ENCODE measurements at regions not wholly inside any gene's neighbourhood (a gene's known extent, or its start where the extent isn't known, plus 50 kb on each side); places are given as distances from the start of the nearest gene placed in this dataset.
"Not testable (repeated sequence)": the region's sequence is repeated elsewhere in the genome, so short reads cannot be mapped to it uniquely, and the experiment has no call there.

DNA sequence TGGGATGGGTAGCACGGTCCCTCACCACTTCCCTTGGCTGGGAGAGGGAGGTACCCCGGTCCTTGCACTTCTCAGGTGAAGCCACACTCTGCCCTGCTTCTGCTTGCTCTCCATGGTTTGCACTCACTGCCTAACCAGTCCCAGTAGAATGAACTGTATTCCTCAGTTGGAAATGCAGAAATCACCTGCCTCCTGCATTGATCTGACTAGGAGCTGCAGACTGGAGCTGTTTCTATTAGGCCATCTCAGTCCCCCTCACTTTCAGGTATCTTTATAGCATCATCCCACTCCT, 264.9 kb downstream of the ZWINT start:
- Histone ChIP-seq H3K4me1 (no peaks in the 10 kb centered on the region), H3K27me3 (no peaks in the 10 kb centered on the region), H3K9me3 (no peaks in the 10 kb centered on the region), H3K27ac (no peak overlapping the region), H3K36me3 (no peaks in the 10 kb centered on the region), H3K4me3 (no peak overlapping the region)
- WGBS, 2 donors (ENCODE audit: low coverage in 1 of 2), result 89% methylated on average over 2 of the region's 2 CpGs; no CpG with 5 or more reads in 1 of the 2 donors
- DNase-seq, result no peak
- no peak for TF ChIP-seq POLR2AphosphoS5 (IDR thresholded peaks at IDR 0.05)
- TF ChIP-seq, protein P1, sequence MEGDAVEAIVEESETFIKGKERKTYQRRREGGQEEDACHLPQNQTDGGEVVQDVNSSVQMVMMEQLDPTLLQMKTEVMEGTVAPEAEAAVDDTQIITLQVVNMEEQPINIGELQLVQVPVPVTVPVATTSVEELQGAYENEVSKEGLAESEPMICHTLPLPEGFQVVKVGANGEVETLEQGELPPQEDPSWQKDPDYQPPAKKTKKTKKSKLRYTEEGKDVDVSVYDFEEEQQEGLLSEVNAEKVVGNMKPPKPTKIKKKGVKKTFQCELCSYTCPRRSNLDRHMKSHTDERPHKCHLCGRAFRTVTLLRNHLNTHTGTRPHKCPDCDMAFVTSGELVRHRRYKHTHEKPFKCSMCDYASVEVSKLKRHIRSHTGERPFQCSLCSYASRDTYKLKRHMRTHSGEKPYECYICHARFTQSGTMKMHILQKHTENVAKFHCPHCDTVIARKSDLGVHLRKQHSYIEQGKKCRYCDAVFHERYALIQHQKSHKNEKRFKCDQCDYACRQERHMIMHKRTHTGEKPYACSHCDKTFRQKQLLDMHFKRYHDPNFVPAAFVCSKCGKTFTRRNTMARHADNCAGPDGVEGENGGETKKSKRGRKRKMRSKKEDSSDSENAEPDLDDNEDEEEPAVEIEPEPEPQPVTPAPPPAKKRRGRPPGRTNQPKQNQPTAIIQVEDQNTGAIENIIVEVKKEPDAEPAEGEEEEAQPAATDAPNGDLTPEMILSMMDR (IDR thresholded peaks at IDR 0.05), result no peak
- TF ChIP-seq POLR2A (IDR thresholded peaks at IDR 0.05), result no peak
- TF ChIP-seq EP300 (IDR thresholded peaks at IDR 0.05; ENCODE audit: low read depth), result no peak
- intact Hi-C loops (cut with DNase I; ENCODE audit: low total_unique reads), result no loop called here
- in situ Hi-C loops (cut with MboI; ENCODE audit: low pct_ligation_motif_present in 1 of 4, low pct_unique_long_range_greater_than_20kb in 1 of 4, low sequenced_read_pairs in 3 of 4), result no loop called here

DNA sequence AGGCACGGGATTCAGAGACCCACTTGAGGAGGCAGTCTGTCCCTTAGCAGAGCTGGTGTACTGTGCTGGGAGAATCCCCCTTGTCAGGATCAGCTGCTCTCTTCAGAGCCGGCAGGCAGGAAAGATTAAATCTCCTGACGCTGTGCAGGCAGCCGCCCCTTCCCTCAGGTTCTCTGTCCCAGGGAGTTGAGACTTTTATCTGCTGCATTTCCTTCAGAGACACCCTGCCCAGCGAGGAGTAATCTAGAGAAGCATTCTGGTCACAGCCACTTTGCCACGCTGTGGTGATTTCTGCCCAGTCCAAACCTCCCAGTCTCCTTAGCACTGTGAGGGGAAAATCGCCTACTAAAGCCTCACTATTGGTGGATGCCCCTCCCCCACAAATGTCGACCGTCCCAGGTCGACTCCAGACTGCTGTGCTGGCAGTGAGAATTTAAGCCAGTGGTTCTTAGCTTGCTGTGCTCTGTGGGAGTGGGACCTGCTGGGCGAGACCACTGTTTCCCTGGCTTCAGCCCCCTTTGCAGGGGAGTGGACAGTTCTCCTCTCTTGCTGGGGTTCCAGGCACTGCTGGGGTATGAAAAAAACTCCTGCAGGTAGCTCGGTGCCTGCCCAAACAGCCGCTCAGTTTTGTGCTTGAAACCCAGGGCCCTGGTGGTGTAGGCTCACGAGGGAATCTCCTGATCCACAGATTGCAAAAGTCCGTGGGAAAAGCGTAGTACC, 265.4 kb downstream of the ZWINT start:
- intact Hi-C loops (cut with DNase I; ENCODE audit: low total_unique reads), result no loop called here
- WGBS, 2 donors (ENCODE audit: low coverage in 1 of 2), result 76% methylated on average over 16 of the region's 16 CpGs; no CpG with 5 or more reads in 1 of the 2 donors
- no peaks in the 10 kb centered on the region for H3K4me1 ChIP-seq

DNA sequence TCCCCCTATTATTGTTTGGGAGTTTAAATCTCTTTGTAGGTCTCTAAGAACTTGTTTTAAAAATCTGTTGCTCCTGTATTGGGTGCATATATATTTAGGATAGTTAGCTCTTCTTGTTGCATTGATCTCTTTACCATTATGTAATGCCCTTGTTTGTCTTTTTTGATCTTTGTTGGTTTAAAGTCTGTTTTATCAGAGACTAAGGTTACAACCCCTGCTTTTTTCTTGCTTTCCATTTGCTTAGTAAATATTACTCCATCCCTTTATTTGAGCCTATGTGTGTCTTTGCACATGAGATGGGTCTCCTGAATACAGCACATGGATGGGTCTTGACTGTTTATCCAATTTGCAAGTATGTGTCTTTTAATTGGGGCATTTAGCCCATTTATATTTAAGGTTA, 267.4 kb downstream of the ZWINT start:
- H3K27me3 ChIP-seq; H3K9me3 ChIP-seq; H3K27ac ChIP-seq; intact Hi-C loops (cut with DNase I; ENCODE audit: low total_unique reads); H3K4me1 ChIP-seq; H3K4me3 ChIP-seq; H3K36me3 ChIP-seq; DNase-seq; in situ Hi-C loops (cut with MboI; ENCODE audit: low pct_ligation_motif_present in 1 of 4, low pct_unique_long_range_greater_than_20kb in 1 of 4, low sequenced_read_pairs in 3 of 4): not testable (repeated sequence)

More for the DNA sequence above, 265.4 kb downstream of the ZWINT start:
- H3K27ac ChIP-seq, result no peak overlapping the region
- in situ Hi-C loops (cut with MboI; ENCODE audit: low pct_ligation_motif_present in 1 of 4, low pct_unique_long_range_greater_than_20kb in 1 of 4, low sequenced_read_pairs in 3 of 4), result no loop called here
- no peak for TF ChIP-seq POLR2A (IDR thresholded peaks at IDR 0.05)
- H3K9me3 ChIP-seq, result no peaks in the 10 kb centered on the region
- no peaks in the 10 kb centered on the region for H3K36me3 ChIP-seq
- no peaks in the 10 kb centered on the region for H3K27me3 ChIP-seq
- H3K4me3 ChIP-seq, result no peak overlapping the region
- no peak for DNase-seq

GRCh38 chr10:56091872-56092271, 269.2 kb downstream of the ZWINT start:
- intact Hi-C loops (cut with DNase I; ENCODE audit: low total_unique reads), result no loop called here
- no peak overlapping the region for H3K27ac ChIP-seq
- H3K36me3 ChIP-seq, result no peaks in the 10 kb centered on the region
- no peak overlapping the region for H3K4me3 ChIP-seq
- H3K4me1 ChIP-seq, result no peaks in the 10 kb centered on the region
- in situ Hi-C loops (cut with MboI; ENCODE audit: low pct_ligation_motif_present in 1 of 4, low pct_unique_long_range_greater_than_20kb in 1 of 4, low sequenced_read_pairs in 3 of 4), result no loop called here
- H3K27me3 ChIP-seq, result no peaks in the 10 kb centered on the region
- TF ChIP-seq POLR2AphosphoS5 (IDR thresholded peaks at IDR 0.05), result no peak
- DNase-seq, result no peak
- H3K9me3 ChIP-seq, result no peaks in the 10 kb centered on the region

DNA sequence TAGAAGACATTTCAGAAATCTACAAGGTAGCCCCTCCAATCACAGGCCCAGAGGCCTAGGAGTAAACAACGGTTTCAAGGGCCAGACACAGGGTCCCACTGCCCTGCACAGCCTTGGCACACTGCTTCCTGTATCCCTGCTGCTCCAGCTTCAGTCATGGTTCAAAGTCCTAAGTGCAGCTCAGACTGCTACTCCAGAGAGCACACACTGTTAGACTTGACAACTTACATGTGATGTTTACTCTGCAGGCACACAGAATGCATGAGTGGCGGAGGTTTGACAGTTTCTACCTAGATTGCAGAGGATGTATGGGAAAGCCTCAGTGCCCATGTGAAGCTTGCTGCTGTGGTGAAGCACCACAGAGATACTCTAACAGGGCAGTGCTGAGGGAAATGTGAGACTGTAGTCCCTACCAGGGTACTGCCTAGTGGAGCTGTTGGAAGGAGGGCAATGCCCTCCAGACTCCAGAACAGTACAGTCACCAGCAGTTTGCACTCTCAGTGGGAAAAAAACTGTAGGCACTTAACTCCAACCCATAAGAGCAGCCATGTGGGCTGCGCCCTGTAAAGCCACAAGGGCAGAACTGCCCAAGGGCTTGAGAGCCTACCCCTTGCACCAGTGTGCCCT, 270.0 kb downstream of the ZWINT start:
- in situ Hi-C loops (cut with MboI; ENCODE audit: low pct_ligation_motif_present in 1 of 4, low pct_unique_long_range_greater_than_20kb in 1 of 4, low sequenced_read_pairs in 3 of 4), result no loop called here

More for the DNA sequence above, 270.0 kb downstream of the ZWINT start:
- Histone ChIP-seq H3K27ac (no peak overlapping the region), H3K27me3 (no peaks in the 10 kb centered on the region), H3K4me1 (no peaks in the 10 kb centered on the region), H3K9me3 (no peaks in the 10 kb centered on the region), H3K36me3 (no peaks in the 10 kb centered on the region), H3K4me3 (no peak overlapping the region)
- DNase-seq, result no peak
- TF ChIP-seq POLR2A (IDR thresholded peaks at IDR 0.05) (no peak), POLR2AphosphoS5 (IDR thresholded peaks at IDR 0.05) (no peak), EP300 (IDR thresholded peaks at IDR 0.05; ENCODE audit: low read depth) (no peak)
- TF ChIP-seq, protein P1 (IDR thresholded peaks at IDR 0.05), result no peak
- intact Hi-C loops (cut with DNase I; ENCODE audit: low total_unique reads), result no loop called here
- 68% methylated on average over 3 of the region's 3 CpGs; no CpG with 5 or more reads in 1 of the 2 donors for WGBS, 2 donors (ENCODE audit: low coverage in 1 of 2)
